ENCODE measurements at regions not wholly inside any gene's neighbourhood (a gene's known extent, or its start where the extent isn't known, plus 50 kb on each side); places are given as distances from the start of the nearest gene placed in this dataset.

- TF ChIP-seq CTCF (IDR thresholded peaks at IDR 0.05; ENCODE audit: control extremely low read depth in 1 of 3, insufficient read depth in 1 of 3, low read depth in 1 of 3, low read length in 3 of 3) (peak in 2 of 3 experiments; percentile 42 to 74; a peak in 3 of 4 replicates), BRCA1 (IDR thresholded peaks at IDR 0.05; ENCODE audit: low read depth, low read length) (no peak), SIN3A (conservative IDR thresholded peaks at IDR 0.05 in 1 of 2, IDR thresholded peaks at IDR 0.05 in 1 of 2; ENCODE audit: low read depth in 1 of 2, low read length in 2 of 2) (no peak), POLR2A (IDR thresholded peaks at IDR 0.05; ENCODE audit: control extremely low read depth in 1 of 2, low read depth in 2 of 2, low read length in 2 of 2) (no peak), TAF1 (IDR thresholded peaks at IDR 0.05; ENCODE audit: low read depth, low read length) (no peak), CHD2 (IDR thresholded peaks at IDR 0.05; ENCODE audit: low read length) (no peak), RFX5 (IDR thresholded peaks at IDR 0.05; ENCODE audit: borderline replicate concordance, low read depth, low read length) (no peak), ATF3 (IDR thresholded peaks at IDR 0.05; ENCODE audit: insufficient read depth, low read depth, low read length) (no peak), ATF2 (IDR thresholded peaks at IDR 0.05; ENCODE audit: low read length) (no peak), HDAC2 (IDR thresholded peaks at IDR 0.05; ENCODE audit: borderline replicate concordance in 1 of 2, low read depth in 2 of 2, low read length in 2 of 2) (no peak), TEAD4 (IDR thresholded peaks at IDR 0.05; ENCODE audit: low read depth, low read length) (no peak), PHF8 (conservative IDR thresholded peaks at IDR 0.05; ENCODE audit: low read depth, low read length) (no peak), KDM1A (IDR thresholded peaks at IDR 0.05; ENCODE audit: borderline replicate concordance, low read length) (no peak)
These were observed 171.4 kb downstream of the NSUN3 start for GRCh38 chr3:94234177-94234788.

All from H1 (cell line).